Trophoblast cell (in vitro differentiated cells and primary cell): ENCODE measurements at regions not wholly inside any gene's neighbourhood (a gene's known extent, or its start where the extent isn't known, plus 50 kb on each side); places are given as distances from the start of the nearest gene placed in this dataset.

Experiments
- DNase-seq, 2 donors: peaks; one replicate each; pipeline ENCODE4 v3.0.0-alpha.2; 2016
- H2AFZ ChIP-seq: 2 replicates; pipeline ENCODE4 v1.6.1; 2013; ENCODE audit warnings: low read length, moderate library complexity, mild to moderate bottlenecking; ENCODE audit not compliant: insufficient read depth, poor library complexity
- H2AK5ac ChIP-seq: 2 replicates; pipeline ENCODE4 v1.6.1; 2013; ENCODE audit warnings: mild to moderate bottlenecking, low read length
- H2BK120ac ChIP-seq: 2 replicates; pipeline ENCODE4 v1.6.1; 2013; ENCODE audit warnings: low read length, mild to moderate bottlenecking, moderate library complexity; ENCODE audit not compliant: insufficient read depth, poor library complexity
- H2BK12ac ChIP-seq: 2 replicates; pipeline ENCODE4 v1.6.1; 2013; ENCODE audit warnings: mild to moderate bottlenecking, low read length, moderate library complexity
- H2BK5ac ChIP-seq: 2 replicates; pipeline ENCODE4 v1.6.1; 2013; ENCODE audit warnings: low read length, low read depth, moderate library complexity, mild to moderate bottlenecking; ENCODE audit not compliant: poor library complexity
- H3K14ac ChIP-seq: 2 replicates; pipeline ENCODE4 v1.6.1; 2013; ENCODE audit warnings: mild to moderate bottlenecking, low read length
- H3K18ac ChIP-seq: 2 replicates; pipeline ENCODE4 v1.6.1; 2013; ENCODE audit warnings: mild to moderate bottlenecking, low read length
- H3K23ac ChIP-seq: 2 replicates; pipeline ENCODE4 v1.6.1; 2013; ENCODE audit warnings: low read length
- H3K27ac ChIP-seq: 2 replicates; pipeline ENCODE4 v1.5.1; 2013; ENCODE audit warnings: low read depth, mild to moderate bottlenecking, inconsistent platforms, low read length, moderate library complexity
- H3K27me3 ChIP-seq: 2 replicates; pipeline ENCODE4 v1.6.1; 2013; ENCODE audit warnings: inconsistent platforms, mild to moderate bottlenecking, low read length, moderate library complexity; ENCODE audit not compliant: insufficient read depth
- H3K36me3 ChIP-seq, 2 experiments: 1 replicate in 1 of 2; 2 replicates in 1 of 2; pipeline ENCODE4 v1.6.1; 2013; ENCODE audit warnings: low read length in 2 of 2, mild to moderate bottlenecking in 2 of 2, moderate library complexity in 1 of 2; ENCODE audit not compliant: insufficient read depth in 2 of 2, control insufficient read depth in 1 of 2
- H3K4ac ChIP-seq: 2 replicates; pipeline ENCODE4 v1.6.1; 2013; ENCODE audit warnings: low read depth, mild to moderate bottlenecking, low read length, moderate library complexity
- H3K4me1 ChIP-seq, 2 experiments: 1 replicate in 1 of 2; 2 replicates in 1 of 2; pipeline ENCODE4 v1.6.1; 2013; ENCODE audit warnings: low read length in 2 of 2, mild to moderate bottlenecking in 2 of 2, moderate library complexity in 1 of 2; ENCODE audit not compliant: insufficient read depth in 2 of 2, control insufficient read depth in 1 of 2
- H3K4me2 ChIP-seq: 2 replicates; pipeline ENCODE4 v1.6.1; 2013; ENCODE audit warnings: inconsistent platforms, mild to moderate bottlenecking, low read length, moderate library complexity
- H3K4me3 ChIP-seq: 2 replicates; pipeline ENCODE4 v1.5.1; 2013; ENCODE audit warnings: mild to moderate bottlenecking, low read depth, low read length, inconsistent platforms
- H3K79me1 ChIP-seq: one replicate; pipeline ENCODE4 v1.6.1; 2013; ENCODE audit warnings: low read length
- H3K79me2 ChIP-seq: 2 replicates; pipeline ENCODE4 v1.6.1; 2013; ENCODE audit warnings: low read length, mild to moderate bottlenecking; ENCODE audit not compliant: control insufficient read depth, insufficient read depth, poor library complexity
- H3K9ac ChIP-seq: 2 replicates; pipeline ENCODE4 v1.6.1; 2013; ENCODE audit warnings: mild to moderate bottlenecking, low read length
- H3K9me3 ChIP-seq: 2 replicates; pipeline ENCODE4 v1.6.1; 2013; ENCODE audit warnings: low read depth, mild to moderate bottlenecking, control low read depth, inconsistent platforms, low read length; ENCODE audit not compliant: insufficient read depth
- H4K12ac ChIP-seq: 2 replicates; pipeline ENCODE4 v1.6.1; 2013; ENCODE audit warnings: low read depth, mild to moderate bottlenecking, low read length, moderate library complexity
- H4K8ac ChIP-seq: 2 replicates; pipeline ENCODE4 v1.6.1; 2013; ENCODE audit warnings: low read depth, mild to moderate bottlenecking, low read length, moderate library complexity
- H4K91ac ChIP-seq: one replicate; pipeline ENCODE4 v1.6.1; 2013; ENCODE audit warnings: low read depth, mild to moderate bottlenecking, low read length, moderate library complexity
- WGBS: extraction: QIAGEN DNeasy Blood & Tissue Kit; methylation state at CpG from one replicate; pipeline ENCODE4 v1.1.7; 2013; ENCODE audit warnings: missing lambda C conversion rate; ENCODE audit not compliant: insufficient read length, insufficient coverage; ENCODE audit errors: extremely low coverage; 5-methylcytosine and 5-hydroxymethylcytosine counted together

DNA sequence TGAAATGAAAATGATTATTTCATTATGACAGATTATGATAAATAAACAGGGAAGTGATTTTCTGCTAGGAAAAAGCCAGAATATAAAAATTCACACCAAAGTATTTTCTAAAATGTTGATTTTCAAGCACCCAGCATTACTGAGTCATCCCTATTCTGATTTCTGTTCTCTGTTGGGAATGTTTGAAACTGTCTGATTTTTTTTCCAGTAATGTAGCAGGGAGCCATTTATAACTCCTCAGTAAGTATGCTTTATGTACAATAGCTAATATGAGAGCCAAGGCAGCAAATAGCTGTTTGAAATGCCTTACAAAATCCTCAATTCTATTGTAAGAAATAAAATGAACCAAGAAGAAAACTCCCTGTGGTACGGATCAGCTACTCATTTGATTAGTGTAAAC is 471.7 kb upstream of the TYRP1 start:
- Histone ChIP-seq H2BK12ac (no peak overlapping the region), H3K79me2 (no peaks in the 10 kb centered on the region), H3K79me1 (no peaks in the 10 kb centered on the region), H4K91ac (no peak overlapping the region), H3K36me3 (no peaks in the 10 kb centered on the region), H3K27ac (no peak overlapping the region), H3K14ac (no peak overlapping the region), H3K9me3 (no peaks in the 10 kb centered on the region), H3K9ac (no peak overlapping the region), H2AK5ac (no peak overlapping the region), H2BK120ac (no peak overlapping the region), H4K12ac (no peak overlapping the region), H3K4me2 (no peak overlapping the region), H3K18ac (no peak overlapping the region), H3K4ac (no peak overlapping the region), H2AFZ (no peak overlapping the region), H3K23ac (no peak overlapping the region), H3K4me3 (no peak overlapping the region), H4K8ac (no peak overlapping the region), H3K27me3 (no peaks in the 10 kb centered on the region), H3K4me1 (no peaks in the 10 kb centered on the region), H2BK5ac (no peak overlapping the region)
- DNase-seq = no peak
- WGBS = no CpG with 5 or more reads among the region's 1 CpG

DNA sequence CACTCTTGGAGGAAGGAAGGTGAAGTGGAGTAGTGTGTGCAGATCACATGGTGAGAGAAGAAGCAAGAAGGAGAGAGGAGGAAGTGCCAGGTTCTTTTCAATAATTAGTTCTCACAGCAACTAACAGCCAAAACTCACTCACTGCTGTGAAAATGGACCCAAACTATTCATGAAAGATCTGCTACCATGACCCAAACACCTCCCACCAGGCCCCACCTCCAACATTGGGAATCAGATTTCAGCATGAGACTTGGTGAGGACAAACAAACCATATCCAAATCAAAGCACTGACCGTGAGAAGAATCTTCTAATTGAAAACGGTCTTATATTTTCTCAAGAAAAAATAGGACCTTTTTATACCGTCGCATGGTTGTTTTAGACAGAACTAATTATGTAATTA is 468.7 kb upstream of the TYRP1 start:
- Histone ChIP-seq H2AK5ac (no peak overlapping the region), H4K91ac (no peak overlapping the region), H3K79me2 (no peaks in the 10 kb centered on the region), H3K27ac (no peak overlapping the region), H3K36me3 (no peaks in the 10 kb centered on the region), H3K27me3 (no peaks in the 10 kb centered on the region), H3K4me2 (no peak overlapping the region), H3K4me1 (no peaks in the 10 kb centered on the region), H3K79me1 (no peaks in the 10 kb centered on the region), H2BK120ac (no peak overlapping the region), H2AFZ (no peak overlapping the region), H3K4me3 (no peak overlapping the region), H3K14ac (no peak overlapping the region), H4K8ac (no peak overlapping the region), H3K18ac (no peak overlapping the region), H3K23ac (no peak overlapping the region), H3K4ac (no peak overlapping the region), H2BK5ac (no peak overlapping the region), H4K12ac (no peak overlapping the region), H2BK12ac (no peak overlapping the region), H3K9ac (no peak overlapping the region), H3K9me3 (no peaks in the 10 kb centered on the region)
- no peak for DNase-seq
- no CpG with 5 or more reads among the region's 4 CpGs for WGBS

DNA sequence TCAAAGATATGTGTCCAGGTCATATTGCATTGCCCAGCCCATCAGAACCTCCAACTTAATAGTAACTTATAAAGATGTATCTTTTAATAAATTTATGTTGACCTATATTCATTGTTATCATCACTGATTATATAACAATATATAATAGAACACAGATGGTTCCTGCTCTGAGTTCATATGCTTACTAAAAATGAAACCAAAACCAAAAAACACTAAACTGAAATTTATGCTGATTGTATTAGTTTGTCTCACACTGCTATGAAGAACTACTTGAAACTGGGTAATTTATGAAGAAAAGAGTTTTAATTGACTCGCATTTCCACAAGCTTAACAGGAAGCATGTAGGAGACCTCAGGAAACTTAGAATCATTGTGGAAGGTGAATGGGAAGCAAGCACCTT is 462.5 kb upstream of the TYRP1 start:
- Histone ChIP-seq H3K9me3 (peaks cover 5% of the 10 kb centered on the region), H3K79me2 (no peaks in the 10 kb centered on the region), H4K91ac (no peak overlapping the region), H2BK120ac (no peak overlapping the region), H3K4ac (no peak overlapping the region), H2BK5ac (no peak overlapping the region), H3K4me2 (no peak overlapping the region), H3K9ac (no peak overlapping the region), H3K14ac (no peak overlapping the region), H4K12ac (no peak overlapping the region), H2AK5ac (no peak overlapping the region), H3K79me1 (no peaks in the 10 kb centered on the region), H2BK12ac (no peak overlapping the region), H3K4me3 (no peak overlapping the region), H3K4me1 (no peaks in the 10 kb centered on the region), H2AFZ (no peak overlapping the region), H4K8ac (no peak overlapping the region), H3K23ac (no peak overlapping the region), H3K27ac (no peak overlapping the region), H3K18ac (no peak overlapping the region), H3K27me3 (no peaks in the 10 kb centered on the region), H3K36me3 (peaks cover 0 to 3% of the 10 kb centered on the region in 2 experiments)
- no CpG with 5 or more reads among the region's 1 CpG for WGBS
- DNase-seq = no peak

DNA sequence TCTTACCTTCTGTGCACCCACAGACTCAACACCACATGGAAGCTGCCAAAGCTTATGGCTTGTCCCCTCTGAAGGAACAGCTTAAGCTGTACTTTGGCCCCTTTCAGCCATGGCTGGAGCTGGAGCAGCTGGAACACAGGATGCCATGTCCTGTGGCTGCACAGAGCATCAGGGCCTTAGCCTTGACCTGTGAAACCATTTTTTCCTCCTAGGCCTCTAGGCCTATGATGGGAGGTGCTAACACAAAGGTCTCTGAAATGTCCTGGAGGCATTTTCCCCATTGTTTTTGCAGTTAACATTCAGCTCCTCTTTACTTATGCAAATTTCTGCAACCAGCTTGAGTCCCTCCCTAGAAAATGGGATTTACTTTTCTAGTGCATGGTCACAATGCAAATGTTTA is 461.4 kb upstream of the TYRP1 start:
- no peak overlapping the region for H3K18ac ChIP-seq
- no peak overlapping the region for H4K91ac ChIP-seq
- no peak overlapping the region for H3K4ac ChIP-seq
- H3K27me3 ChIP-seq = no peaks in the 10 kb centered on the region
- no peak overlapping the region for H3K27ac ChIP-seq
- no peak overlapping the region for H2BK120ac ChIP-seq
- H3K23ac ChIP-seq = no peak overlapping the region
- no peak overlapping the region for H2AFZ ChIP-seq
- no peak overlapping the region for H4K8ac ChIP-seq
- H2AK5ac ChIP-seq = no peak overlapping the region
- H3K4me1 ChIP-seq = no peaks in the 10 kb centered on the region
- no peak overlapping the region for H3K9ac ChIP-seq
- no peak overlapping the region for H4K12ac ChIP-seq
- H3K79me2 ChIP-seq = no peaks in the 10 kb centered on the region
- H3K4me3 ChIP-seq = no peak overlapping the region
- H2BK5ac ChIP-seq = no peak overlapping the region
- DNase-seq = no peak
- no peak overlapping the region for H3K4me2 ChIP-seq
- no peak overlapping the region for H2BK12ac ChIP-seq
- peaks cover 0 to 3% of the 10 kb centered on the region in 2 experiments for H3K36me3 ChIP-seq
- H3K9me3 ChIP-seq = peaks cover 5% of the 10 kb centered on the region
- no peaks in the 10 kb centered on the region for H3K79me1 ChIP-seq
- H3K14ac ChIP-seq = no peak overlapping the region
